KOPT-K1 (cell line): ENCODE measurements at regions not wholly inside any gene's neighbourhood (a gene's known extent, or its start where the extent isn't known, plus 50 kb on each side); places are given as distances from the start of the nearest gene placed in this dataset.

Source experiments
- H3K27ac ChIP-seq: fragments of 200-600 bp; sonication (generic); 2 replicates; pipeline ENCODE4 v1.5.1; 2016; ENCODE audit warnings: antibody characterized with exemption, mild to moderate bottlenecking, low read depth, low read length; ENCODE audit not compliant: poor library complexity, severe bottlenecking
- H3K36me3 ChIP-seq: fragments of 200-600 bp; sonication (generic); 2 replicates; pipeline ENCODE4 v1.5.1; 2017; ENCODE audit warnings: antibody characterized with exemption, mild to moderate bottlenecking, low read length, moderate library complexity; ENCODE audit not compliant: insufficient read depth
- H3K9me3 ChIP-seq: fragments of 200-600 bp; sonication (generic); 2 replicates; pipeline ENCODE4 v1.5.1; 2017; ENCODE audit warnings: antibody characterized with exemption, low read length, mild to moderate bottlenecking; ENCODE audit not compliant: insufficient read depth, poor library complexity, severe bottlenecking

DNA sequence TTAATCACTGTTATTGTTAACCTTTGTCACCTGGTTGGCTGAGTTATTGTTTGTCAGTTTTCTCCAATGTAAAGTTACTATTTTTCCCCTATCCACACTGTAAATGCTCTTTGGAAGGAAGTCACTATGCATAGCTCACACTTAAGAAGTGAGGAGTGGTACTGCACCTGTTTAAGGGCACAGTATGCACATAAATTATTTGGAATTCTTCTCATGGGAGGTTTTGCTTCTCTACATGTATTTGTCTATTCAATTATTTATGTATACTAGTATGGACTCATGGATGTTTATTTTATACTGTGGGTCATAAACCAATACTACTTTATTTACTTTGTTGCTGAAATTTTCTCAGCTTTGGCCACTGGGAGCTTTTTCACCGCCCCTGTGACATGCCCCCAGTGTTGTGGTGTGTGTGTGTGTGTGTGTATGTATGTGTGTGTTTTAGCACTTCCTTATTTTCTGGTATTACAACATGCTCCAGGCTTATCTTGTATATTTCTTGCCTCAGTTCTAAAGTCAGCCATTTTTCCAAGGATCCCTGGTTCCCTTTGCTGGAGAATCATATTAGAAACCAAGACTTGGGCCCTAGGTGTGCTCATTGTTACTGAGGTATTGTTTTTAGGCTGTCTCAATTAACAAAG is 290.5 kb downstream of the KBTBD8 start:
- no peaks in the 10 kb centered on the region for H3K9me3 ChIP-seq
- H3K36me3 ChIP-seq = no peaks in the 10 kb centered on the region
- H3K27ac ChIP-seq = no peak overlapping the region

DNA sequence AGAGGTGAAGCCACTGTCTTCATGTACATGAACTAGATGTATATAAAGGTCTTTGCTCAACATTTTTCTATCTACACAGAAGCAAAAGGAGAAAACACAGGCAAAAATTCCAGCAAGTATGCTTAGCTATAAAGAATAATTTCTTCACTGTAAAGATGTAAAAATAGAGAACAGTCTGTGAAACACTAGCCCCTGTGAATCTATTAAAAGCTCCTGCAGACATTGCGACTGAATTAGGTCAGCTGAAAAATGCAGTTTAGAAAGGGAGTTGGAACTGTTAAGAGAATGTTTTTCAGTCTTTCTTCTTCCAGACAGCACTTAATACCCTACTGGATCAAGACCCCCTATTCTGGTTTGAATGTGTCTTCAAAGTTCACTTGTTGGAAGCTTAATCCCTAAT is 291.5 kb downstream of the KBTBD8 start:
- no peaks in the 10 kb centered on the region for H3K36me3 ChIP-seq
- H3K9me3 ChIP-seq = no peaks in the 10 kb centered on the region
- H3K27ac ChIP-seq = no peak overlapping the region

DNA sequence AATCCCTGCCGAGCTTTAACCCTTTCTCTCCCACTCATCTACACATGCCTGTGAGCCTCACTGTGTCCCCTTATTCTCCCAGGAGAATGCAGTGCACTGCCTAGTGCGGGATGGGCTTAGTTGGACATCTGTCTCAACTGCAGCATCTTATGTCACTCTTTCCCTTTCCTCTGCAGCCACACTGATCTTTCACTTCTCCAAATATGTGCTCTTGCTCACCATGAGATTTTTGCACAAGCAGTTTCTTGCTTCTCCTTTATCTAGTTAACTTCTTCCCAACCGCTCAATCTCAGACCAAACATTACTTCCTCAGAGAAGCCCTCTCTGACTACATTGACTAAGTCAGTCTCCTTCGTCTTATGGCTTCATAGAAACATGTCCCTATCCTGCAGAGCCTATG is 292.3 kb downstream of the KBTBD8 start:
- H3K9me3 ChIP-seq = no peaks in the 10 kb centered on the region
- H3K36me3 ChIP-seq = no peaks in the 10 kb centered on the region
- H3K27ac ChIP-seq = no peak overlapping the region

DNA sequence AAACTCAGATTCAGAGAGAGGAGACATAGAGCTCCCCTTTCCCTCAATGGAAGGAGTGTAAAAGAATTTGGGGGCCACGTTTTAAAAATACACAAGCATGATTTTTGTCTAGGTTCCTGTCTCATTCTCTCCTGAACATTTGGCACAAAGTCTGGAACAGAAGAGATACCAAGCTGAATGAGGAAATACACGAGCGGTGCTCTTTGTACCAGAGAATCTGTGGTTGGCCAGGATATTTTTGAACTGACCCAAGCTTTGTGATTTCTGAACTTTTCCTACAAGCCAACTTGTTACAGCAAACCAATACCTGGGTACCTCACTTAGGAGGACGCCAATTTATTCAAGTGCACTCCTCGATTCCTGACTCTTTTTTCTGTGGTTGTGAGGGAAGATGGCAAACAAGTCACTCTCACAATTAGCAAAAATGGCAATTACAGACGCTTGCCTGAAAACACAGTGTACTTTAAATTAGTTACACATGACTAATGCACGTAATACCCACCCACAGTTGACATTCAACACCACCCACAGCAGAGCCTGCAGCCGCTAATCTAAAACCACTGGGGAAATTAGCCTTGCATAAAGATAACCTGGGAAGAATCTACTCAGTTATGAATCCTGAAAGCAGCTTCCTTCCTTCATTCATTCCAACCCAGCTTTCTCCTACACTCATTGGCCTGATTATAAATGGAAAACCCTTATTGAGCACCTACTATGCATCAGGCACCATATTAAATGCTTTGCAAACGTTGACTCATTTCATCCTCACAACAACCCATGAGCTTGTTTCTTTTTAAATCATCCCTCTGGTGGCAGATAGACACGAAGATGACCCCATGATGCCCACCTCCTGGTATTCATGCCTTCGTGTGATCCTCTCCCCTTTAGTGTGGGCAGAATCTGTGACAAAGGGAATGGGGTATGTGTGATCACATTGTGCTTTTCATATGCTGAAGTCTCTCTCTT is 293.5 kb downstream of the KBTBD8 start:
- no peaks in the 10 kb centered on the region for H3K9me3 ChIP-seq
- H3K36me3 ChIP-seq = no peaks in the 10 kb centered on the region
- no peak overlapping the region for H3K27ac ChIP-seq

DNA sequence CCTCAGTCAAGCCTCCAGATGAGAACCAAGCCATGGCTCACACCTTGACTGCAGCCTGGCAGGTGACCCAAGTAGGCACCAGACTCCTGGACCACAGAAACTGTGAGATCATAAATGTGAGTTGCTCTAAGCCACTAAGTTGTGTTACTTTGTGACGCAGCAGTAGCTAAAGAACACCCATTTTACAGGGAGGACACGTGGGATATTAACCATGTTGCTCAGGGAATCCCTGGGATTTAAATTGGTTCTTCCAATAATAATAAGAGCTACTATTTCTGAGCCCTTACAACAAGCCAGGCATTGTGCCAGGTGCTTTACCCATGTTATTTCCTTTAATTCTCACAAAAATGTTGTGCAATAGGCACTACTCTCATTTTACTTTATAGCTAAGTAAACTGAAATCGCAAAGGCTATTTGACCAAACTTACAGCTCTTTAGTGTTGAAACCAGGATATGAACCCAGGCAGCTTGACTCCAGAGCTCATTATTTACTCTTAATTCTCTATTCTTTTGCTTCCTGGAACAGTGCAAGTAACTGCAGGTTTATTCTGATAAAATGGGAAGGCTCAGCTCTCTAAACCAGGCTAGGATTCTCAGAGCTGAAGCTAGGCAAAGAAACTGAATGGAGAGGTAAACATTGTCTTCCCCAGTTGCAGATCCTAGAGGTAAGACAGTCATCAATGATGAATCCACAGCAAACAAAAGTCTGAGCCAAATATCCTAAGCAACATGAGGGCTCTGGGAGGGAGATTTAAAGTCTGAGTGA is 294.4 kb downstream of the KBTBD8 start:
- no peaks in the 10 kb centered on the region for H3K9me3 ChIP-seq
- H3K27ac ChIP-seq = no peak overlapping the region
- no peaks in the 10 kb centered on the region for H3K36me3 ChIP-seq

DNA sequence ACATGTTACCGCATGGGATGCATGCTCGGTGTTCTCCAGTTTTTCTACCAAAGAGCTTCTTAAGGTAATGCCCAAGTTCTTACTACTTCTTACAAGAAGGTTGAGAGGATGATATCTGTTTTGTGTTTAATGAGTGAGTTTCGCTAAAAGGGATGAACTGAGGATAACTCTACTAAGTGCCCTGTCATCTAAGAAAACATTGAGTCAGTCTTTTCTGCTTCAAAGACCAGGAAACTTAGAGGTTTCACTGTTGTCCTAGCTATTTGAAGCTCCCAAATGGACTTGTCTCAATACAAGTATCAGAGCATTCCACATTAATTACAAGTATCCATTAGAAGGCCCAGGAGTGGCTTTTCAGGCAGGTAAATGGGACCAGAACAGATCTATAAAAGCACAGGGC is 296.2 kb downstream of the KBTBD8 start:
- H3K36me3 ChIP-seq = no peaks in the 10 kb centered on the region
- no peaks in the 10 kb centered on the region for H3K9me3 ChIP-seq
- no peak overlapping the region for H3K27ac ChIP-seq

DNA sequence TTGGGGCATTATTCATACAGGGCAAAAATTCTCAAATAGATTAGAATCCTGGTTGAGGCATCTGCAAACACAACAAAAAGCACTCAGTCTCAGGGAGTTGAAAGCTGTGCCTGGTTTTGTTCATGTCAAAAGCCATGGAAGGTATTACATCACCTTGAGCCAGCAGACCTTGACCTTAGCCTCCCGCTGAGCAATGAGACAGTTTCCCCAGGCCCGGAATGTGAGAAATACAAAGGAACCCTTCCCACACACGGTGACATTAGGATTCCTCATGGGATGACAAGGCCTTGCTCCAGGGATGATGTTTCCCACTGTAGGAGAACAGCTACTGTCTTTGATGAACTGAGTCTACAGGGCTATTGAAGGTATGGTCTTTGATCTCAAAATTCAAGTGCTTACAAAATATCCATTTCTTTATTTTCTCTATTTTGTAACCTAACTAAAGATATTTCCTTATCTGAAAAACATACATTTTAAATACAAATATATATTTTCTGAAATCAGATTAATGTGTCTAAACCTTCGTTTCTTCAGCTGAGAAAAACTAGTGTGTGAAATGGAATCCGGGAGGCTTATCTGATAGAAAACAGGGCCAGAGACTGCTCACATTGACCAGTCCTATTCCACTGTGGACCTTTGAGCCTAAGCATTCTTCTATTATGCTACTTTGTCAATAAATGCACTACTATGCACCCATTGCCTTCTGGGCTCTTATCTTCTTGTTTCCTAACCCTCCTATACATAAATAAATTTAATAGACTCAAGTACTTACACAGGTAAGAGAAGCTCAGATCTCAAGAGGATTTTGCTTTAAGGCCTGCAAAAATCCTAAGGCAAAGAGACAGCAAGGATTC is 298.2 kb downstream of the KBTBD8 start:
- Histone ChIP-seq H3K27ac (no peak overlapping the region), H3K36me3 (no peaks in the 10 kb centered on the region), H3K9me3 (no peaks in the 10 kb centered on the region)

DNA sequence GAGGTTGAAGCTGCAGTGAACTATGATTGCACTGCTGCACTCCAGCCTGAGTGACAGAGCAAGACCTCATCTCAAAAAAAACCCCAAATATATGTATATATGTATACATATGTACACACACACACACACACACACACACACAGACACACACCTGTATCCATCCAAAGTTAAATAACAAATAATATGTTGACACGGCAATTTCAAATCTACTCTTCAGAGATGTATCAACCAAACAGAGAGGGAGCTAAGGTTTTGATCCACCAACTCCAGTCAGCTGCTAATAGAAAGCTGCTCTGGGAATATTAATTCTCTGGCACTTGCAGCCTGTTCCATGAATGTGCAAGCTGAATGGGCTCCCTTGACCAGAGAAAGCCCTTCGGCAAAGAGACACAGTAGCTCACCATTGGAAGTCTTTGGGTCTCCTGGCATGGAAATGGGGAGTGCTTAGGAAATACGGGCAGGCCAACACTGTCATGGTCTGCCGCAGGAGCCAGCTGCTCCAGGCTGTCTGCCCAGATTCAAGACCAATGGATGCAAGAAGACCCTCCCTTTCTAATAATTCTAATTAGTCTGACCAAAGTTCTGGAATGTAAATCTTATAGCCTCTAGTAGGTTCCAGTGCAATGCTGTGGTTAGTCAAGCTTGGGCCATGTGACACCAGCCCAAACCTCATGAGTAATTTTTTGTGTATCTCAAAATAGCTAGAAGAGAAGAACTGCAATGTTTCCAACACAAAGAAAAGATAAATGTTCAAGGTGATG is 299.8 kb downstream of the KBTBD8 start:
- Histone ChIP-seq H3K9me3 (no peaks in the 10 kb centered on the region), H3K36me3 (no peaks in the 10 kb centered on the region), H3K27ac (no peak overlapping the region)

DNA sequence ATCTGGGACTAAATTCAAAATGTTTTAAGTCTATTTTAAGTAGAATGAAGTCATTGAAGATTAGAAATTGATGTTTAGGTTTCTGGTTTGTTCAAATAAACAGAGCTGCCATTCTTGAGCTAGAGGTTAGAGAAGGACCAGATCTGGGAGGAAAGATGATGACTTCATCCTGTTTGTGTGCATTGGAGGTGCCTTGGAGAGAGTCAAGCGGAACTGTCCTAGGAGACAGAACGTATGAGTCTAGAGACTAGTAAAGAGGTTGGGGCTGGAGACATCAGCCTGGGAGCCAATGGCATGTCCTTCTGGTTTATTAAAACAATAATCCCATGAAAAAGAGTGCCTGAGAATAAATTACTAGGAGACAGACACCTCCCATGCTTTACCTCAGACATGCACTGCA is 303.4 kb downstream of the KBTBD8 start:
- Histone ChIP-seq H3K36me3 (no peaks in the 10 kb centered on the region), H3K9me3 (no peaks in the 10 kb centered on the region)

DNA sequence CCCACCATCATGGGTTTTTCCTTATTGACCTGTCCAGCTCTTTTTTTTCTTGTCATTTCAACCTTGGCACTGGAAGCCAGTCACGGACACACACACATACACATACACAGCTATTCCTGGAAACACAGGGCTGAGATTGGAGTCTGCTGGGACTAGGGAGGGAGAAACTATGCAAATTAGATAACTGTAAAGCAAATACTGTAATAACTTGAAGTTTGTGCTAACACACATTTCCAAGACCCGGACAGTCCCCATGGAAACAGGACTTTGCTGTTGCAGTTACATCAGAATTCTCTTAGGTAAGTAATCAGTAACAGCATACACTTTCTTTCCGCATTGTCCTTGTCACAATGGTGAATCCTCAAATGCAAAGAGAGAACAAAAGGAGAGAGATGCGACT is 304.4 kb downstream of the KBTBD8 start:
- Histone ChIP-seq H3K27ac (no peak overlapping the region), H3K9me3 (no peaks in the 10 kb centered on the region), H3K36me3 (no peaks in the 10 kb centered on the region)

More for the DNA sequence above, 303.4 kb downstream of the KBTBD8 start:
- H3K27ac ChIP-seq = no peak overlapping the region

DNA sequence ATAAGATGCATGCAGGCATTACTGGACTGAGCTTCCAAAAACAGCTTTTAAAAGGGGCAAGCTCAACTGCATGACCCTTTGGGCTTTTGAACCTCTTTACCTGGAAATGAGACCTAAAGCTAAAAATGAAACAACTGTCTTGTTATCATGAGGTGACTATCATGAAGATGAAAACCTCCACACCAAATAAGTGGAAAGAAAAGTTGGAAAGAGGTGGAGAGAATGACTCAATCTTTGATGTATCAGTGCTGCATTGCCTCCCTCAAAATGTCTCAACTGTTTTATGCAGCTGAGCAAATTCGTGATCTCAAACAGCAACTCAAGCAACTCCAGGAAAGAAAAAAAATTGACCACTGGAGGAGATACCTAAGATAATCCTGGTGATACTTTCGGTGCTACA is 307.1 kb downstream of the KBTBD8 start:
- Histone ChIP-seq H3K36me3 (no peaks in the 10 kb centered on the region), H3K27ac (no peak overlapping the region), H3K9me3 (no peaks in the 10 kb centered on the region)

DNA sequence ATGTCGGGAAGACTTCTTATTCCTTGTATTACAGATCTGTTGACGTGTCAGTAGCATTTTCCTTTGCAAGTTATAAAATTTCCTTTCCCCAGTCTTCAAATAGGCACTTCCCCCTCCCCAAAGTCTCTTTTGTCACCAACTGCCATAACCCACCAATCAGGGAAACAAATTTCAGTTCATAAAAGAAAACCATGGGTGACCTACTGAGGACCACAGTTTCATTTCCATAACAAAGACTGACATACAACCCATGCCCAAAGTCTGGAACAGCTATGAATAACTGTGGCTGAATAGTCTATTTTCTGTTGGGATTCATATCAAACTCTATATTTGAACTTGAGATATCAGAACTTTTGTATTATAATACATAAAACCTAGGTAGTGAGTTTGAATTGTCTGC is 307.8 kb downstream of the KBTBD8 start:
- no peaks in the 10 kb centered on the region for H3K9me3 ChIP-seq
- H3K27ac ChIP-seq = no peak overlapping the region
- H3K36me3 ChIP-seq = no peaks in the 10 kb centered on the region

DNA sequence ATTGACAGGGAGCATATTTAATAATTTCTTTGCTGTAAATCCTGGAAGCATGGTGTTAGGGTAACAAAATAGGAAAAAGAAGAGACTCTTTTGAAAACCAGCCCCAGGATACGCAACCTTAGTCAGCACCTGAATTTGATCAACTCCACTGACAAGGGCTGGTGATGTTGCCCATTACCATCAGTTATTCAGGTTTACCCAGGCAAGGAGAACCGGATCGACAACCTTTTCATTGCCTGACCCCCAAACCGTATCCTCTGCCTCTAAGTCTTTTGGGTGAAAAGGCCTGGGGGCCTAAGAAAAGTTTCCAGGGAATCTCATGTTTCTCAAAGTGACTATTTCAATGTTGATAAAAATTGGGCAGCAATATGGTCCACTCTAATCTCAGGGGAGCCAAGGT is 313.3 kb downstream of the KBTBD8 start:
- Histone ChIP-seq H3K27ac (no peak overlapping the region), H3K9me3 (no peaks in the 10 kb centered on the region), H3K36me3 (no peaks in the 10 kb centered on the region)

DNA sequence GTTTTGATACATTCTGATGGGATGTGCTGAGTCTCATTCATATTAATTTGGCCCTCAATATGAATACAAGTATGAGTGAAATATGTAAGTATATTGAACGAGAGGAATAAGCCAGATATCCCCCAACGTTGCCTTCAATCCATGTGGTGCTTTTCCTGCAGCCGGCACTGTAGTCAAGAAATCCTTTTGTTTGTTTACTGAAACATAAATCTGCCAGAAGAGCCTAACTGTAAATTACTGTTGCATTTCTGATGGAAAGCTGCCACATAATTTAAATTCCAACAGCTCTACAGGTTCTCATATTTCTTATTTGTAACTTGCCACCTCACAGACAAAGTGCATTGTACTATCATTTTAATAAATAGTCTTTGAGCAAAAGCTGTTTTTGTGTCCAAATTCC is 314.0 kb downstream of the KBTBD8 start:
- H3K27ac ChIP-seq = no peak overlapping the region

More for the DNA sequence above, 314.0 kb downstream of the KBTBD8 start:
- H3K36me3 ChIP-seq = no peaks in the 10 kb centered on the region
- no peaks in the 10 kb centered on the region for H3K9me3 ChIP-seq
